Ureter (tissue), 1 donor: ENCODE measurements at regions not wholly inside any gene's neighbourhood (a gene's known extent, or its start where the extent isn't known, plus 50 kb on each side); places are given as distances from the start of the nearest gene placed in this dataset.
"Not testable (repeated sequence)": the region's sequence is repeated elsewhere in the genome, so short reads cannot be mapped to it uniquely, and the experiment has no call there.

ENCODE experiments used
- DNase-seq: peaks from one replicate; pipeline ENCODE4 v3.0.0-alpha.2; 2020; ENCODE audit warnings: low spot score
- donor health status: DM: yes; HTN: yes; CAD: no.

GRCh38 chr10:7108141-7108540 lies 302.7 kb downstream of the SFMBT2 start:
- DNase-seq: no peak

- DNase-seq: no peak
Measured at GRCh38 chr10:7107285-7107684, 303.5 kb downstream of the SFMBT2 start.

GRCh38 chr10:7104379-7104778 lies 306.5 kb downstream of the SFMBT2 start:
- not testable (repeated sequence) for DNase-seq

- DNase-seq: no peak
Measured at GRCh38 chr10:7102557-7103349, 308.1 kb downstream of the SFMBT2 start.

- no peak for DNase-seq
Measured at GRCh38 chr10:7102084-7102483, 308.8 kb downstream of the SFMBT2 start.

GRCh38 chr10:7101451-7101850 lies 309.4 kb downstream of the SFMBT2 start:
- DNase-seq: no peak

- DNase-seq: no peak
Measured at GRCh38 chr10:7100032-7100702, 310.7 kb downstream of the SFMBT2 start.

- DNase-seq: no peak
Measured at GRCh38 chr10:7098160-7098762, 312.6 kb downstream of the SFMBT2 start.

- DNase-seq: no peak
Measured at GRCh38 chr10:7094781-7095180, 316.1 kb downstream of the SFMBT2 start.

- no peak for DNase-seq
Measured at GRCh38 chr10:7093368-7093767, 317.5 kb downstream of the SFMBT2 start.

- no peak for DNase-seq
Measured at GRCh38 chr10:7092603-7093002, 318.2 kb downstream of the SFMBT2 start.

- DNase-seq: no peak
Measured at GRCh38 chr10:7090529-7090928, 320.3 kb downstream of the SFMBT2 start.

- no peak for DNase-seq
Measured at GRCh38 chr10:7085913-7086589, 324.8 kb downstream of the SFMBT2 start.

GRCh38 chr10:7085147-7085912 lies 325.5 kb downstream of the SFMBT2 start:
- no peak for DNase-seq

GRCh38 chr10:7084280-7085005 lies 326.4 kb downstream of the SFMBT2 start:
- DNase-seq: no peak

GRCh38 chr10:7082967-7083366 lies 327.9 kb downstream of the SFMBT2 start:
- DNase-seq: no peak

- DNase-seq: no peak
Measured at GRCh38 chr10:7077880-7078279, 333.0 kb downstream of the SFMBT2 start.

- DNase-seq: no peak
Measured at GRCh38 chr10:7075851-7076250, 335.0 kb downstream of the SFMBT2 start.

GRCh38 chr10:7075110-7075509 lies 335.7 kb downstream of the SFMBT2 start:
- no peak for DNase-seq

GRCh38 chr10:7071421-7071820 lies 339.4 kb downstream of the SFMBT2 start:
- DNase-seq: no peak

GRCh38 chr10:7070950-7071349 lies 339.9 kb downstream of the SFMBT2 start:
- no peak for DNase-seq
